RPMI8226 (cell line): ENCODE measurements at regions not wholly inside any gene's neighbourhood (a gene's known extent, or its start where the extent isn't known, plus 50 kb on each side); places are given as distances from the start of the nearest gene placed in this dataset.
A peak's percentile ranks its signal among the peaks of the same experiment; 100 is the strongest.

Source experiments
- DNase-seq: peaks from one replicate; pipeline ENCODE4 v3.0.0-alpha.2; 2015

DNA sequence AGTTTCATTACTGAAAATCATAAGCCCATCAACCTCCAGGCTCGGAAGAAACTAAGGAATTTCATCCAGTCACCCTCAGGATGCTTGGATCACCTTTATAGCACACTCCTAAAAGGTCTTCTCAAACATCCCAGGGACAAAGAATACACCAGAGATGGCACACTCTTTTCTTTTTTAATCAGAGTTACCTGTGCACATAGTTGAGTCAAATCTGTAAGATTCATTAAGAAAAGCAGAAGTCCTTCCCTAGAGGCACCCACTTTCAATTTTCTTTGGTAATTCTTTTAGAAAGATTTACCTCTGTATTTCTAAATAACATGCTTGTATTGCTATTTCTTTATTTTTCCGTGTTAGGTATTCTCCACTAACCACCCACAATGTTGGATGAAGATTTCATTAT is 50.6 kb upstream of the IL6 start:
- no peak for DNase-seq

- no peak for DNase-seq
These were observed 51.1 kb upstream of the IL6 start for GRCh38 chr7:22675917-22676343.

DNA sequence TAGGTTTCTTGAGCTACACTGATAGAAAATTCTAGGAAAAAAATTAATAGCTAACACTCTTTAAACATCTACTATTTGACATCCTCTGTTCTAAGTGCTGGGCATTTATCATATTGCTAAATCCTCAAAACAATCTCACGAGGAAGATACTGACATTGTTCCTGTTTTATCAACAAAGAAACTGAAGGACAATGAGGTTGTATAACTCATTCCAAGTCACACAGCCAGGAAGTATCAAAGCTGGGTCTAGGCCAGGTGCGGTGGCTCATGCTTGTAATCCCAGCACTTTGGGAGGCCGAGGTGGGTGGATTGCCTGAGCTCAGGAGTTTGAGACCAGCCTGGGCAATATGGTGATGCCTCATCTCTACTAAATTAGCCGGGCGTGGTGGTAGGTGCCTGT is 51.6 kb upstream of the IL6 start:
- no peak for DNase-seq

GRCh38 chr7:22672846-22673680 is 53.9 kb upstream of the IL6 start:
- DNase-seq: no peak

- no peak for DNase-seq
These were observed 55.7 kb upstream of the IL6 start for GRCh38 chr7:22671177-22671879.

- DNase-seq: no peak
These were observed 56.6 kb upstream of the IL6 start for GRCh38 chr7:22670422-22670815.

DNA sequence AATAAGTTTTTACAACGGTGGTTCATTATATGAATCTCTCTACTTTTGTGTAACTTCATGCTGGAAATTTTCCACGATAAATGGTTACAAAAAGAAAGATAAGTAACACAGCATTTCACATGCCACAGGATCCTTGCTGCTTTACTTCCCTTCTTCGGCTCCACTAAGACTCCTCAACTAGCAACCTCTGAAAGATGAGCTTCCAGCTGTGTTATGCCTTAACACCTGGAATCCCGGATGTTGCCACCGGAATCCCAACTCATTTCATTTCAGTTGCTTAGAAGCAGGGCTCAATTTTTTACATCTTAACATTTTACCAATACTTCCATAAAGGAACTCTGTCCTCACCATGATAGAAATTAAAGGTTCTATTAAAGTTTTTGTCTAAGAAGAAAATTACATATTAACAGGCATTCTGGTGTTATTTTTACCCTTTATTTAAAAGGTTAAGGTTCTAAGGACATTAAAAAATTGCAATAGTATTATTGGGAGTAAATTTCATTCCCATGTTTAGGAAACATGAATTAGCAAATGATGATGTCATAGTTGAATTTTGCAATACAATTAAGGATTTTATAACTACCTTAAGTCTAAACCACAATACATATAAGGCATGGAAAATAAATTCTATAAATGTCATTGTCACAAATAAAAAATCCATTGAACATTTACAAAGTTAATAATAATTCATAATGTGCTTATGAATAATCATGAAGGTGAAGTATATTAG is 57.1 kb upstream of the IL6 start:
- DNase-seq: no peak

GRCh38 chr7:22668971-22669401 is 58.0 kb upstream of the IL6 start:
- no peak for DNase-seq

DNA sequence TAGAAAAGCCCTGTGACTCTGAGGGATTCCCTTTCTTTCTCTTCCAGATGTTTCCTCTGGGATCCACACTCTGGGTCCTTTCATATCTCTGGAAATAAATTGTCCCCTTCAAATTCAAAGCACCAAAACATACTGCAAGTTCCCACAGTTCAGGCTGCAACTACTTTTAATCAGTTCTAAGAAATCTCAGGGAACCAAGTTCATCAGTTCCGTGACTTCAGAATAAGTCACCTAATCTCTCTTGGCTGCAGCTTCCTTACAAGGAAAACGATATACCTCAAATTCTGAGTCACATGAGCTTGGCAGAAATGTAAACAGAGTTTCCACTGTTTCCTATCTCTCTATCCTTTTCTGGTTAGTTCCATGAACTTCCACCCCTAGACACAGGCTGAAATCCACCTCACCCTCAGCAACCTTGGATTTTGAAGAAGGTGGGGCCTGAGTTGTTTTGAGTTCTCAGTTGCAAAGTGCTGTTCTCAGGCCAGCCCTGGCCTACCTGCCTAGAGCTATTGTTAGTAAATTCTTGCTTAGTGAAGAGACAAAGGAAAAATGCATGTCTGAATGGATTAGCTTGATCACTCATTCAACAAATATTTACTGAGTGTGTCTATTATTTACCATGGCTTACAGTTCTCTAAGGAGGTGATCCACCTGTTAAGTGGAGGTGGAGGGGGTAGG is 59.3 kb upstream of the IL6 start:
- no peak for DNase-seq

- DNase-seq: no peak
These were observed 59.8 kb upstream of the IL6 start for GRCh38 chr7:22667187-22667561.

GRCh38 chr7:22666732-22667131 is 60.3 kb upstream of the IL6 start:
- DNase-seq: peak; percentile 36

- DNase-seq: no peak
These were observed 61.1 kb upstream of the IL6 start for GRCh38 chr7:22665923-22666322.

- no peak for DNase-seq
These were observed 61.8 kb upstream of the IL6 start for GRCh38 chr7:22664988-22665798.

DNA sequence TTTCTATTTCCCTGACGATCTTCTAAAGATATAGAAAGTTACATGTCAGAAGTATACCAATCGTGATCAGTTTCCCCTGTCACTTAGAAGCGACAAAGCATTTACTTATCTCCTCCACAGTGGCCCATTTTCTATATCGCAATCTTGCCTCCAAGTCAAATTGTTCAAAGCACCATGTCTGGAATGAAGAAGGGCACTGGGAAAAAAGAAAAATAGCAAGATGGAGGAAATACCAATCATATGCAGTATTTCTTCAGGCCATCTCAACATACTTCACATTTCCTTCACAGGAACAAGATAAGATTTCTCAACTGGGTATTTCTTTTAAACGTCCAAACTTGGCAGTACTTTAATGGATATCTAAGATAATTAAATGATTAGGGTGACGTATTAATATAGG is 63.3 kb upstream of the IL6 start:
- DNase-seq: no peak

DNA sequence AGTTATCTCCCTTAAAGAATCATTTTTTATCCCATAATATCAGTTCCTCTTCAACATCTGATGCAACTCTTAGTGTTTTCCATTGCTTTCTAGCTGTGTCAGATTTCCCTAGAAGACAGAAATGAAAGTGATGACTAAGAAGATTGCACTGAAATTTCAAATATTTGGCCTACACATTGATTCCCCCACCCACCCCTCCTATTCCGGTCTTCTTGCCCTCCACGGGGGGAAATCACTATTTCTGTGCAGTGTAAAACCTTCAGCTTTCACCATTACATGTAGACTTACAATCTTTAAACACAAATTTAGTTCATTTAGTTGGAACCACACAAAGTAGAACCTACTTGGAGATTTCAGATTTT is 63.7 kb upstream of the IL6 start:
- DNase-seq: no peak

GRCh38 chr7:22662556-22663356 is 64.2 kb upstream of the IL6 start:
- no peak for DNase-seq

DNA sequence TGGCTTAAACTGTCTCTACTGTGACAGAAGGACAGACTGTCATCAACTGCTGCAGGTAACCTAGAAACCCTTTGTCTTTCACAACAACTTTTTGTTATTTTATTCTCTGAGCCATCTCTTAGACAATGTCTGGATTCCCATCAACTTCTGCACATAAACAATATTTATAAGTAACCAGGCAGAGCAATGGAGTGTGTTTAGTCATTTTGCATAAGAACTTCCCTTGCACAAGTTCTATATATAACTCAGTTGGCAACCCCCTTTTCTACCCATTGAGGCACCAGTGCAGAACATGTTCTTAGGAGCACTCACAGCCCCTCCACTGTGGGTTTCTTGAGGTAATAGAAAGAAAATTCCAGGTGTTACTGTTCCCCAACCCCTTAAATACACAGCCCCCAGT is 65.0 kb upstream of the IL6 start:
- DNase-seq: no peak

- DNase-seq: peak; percentile 16
These were observed 66.3 kb upstream of the IL6 start for GRCh38 chr7:22660732-22661131.

- DNase-seq: no peak
These were observed 66.7 kb upstream of the IL6 start for GRCh38 chr7:22660293-22660692.

GRCh38 chr7:22659741-22660140 is 67.3 kb upstream of the IL6 start:
- no peak for DNase-seq

DNA sequence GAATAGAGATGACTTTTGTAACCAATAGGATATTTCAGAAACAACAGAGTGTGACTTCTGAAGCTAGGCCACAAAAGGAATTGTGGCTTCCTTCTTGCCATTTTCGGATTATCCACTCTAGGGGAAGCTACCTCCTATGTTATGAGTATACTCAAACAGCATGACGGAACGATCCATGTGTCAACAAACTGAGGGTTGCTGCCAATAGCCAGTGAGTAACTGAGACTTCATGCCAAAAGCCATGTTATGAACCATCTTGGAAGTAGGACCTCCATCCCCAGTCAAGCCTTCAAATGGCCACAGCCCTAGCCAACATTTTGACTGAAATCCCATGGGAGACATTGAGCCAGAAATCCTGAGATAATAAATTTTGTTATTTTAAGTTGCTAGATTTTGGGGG is 69.0 kb upstream of the IL6 start:
- DNase-seq: no peak

GRCh38 chr7:22657479-22657878 is 69.5 kb upstream of the IL6 start:
- no peak for DNase-seq
